ENCODE measurements at regions not wholly inside any gene's neighbourhood (a gene's known extent, or its start where the extent isn't known, plus 50 kb on each side); places are given as distances from the start of the nearest gene placed in this dataset.

GRCh38 chr2:216930716-216931115 lies 70.9 kb upstream of the TNP1 start:
- TF ChIP-seq EZH2 (IDR thresholded peaks at IDR 0.05; ENCODE audit: borderline replicate concordance, low read length) = no peak
- TF ChIP-seq CTCF (conservative IDR thresholded peaks at IDR 0.05 in 1 of 2, IDR thresholded peaks at IDR 0.05 in 1 of 2; ENCODE audit: extremely low read depth in 1 of 2, insufficient read depth in 1 of 2, low read depth in 1 of 2, low read length in 2 of 2) = no peak
